HUES6 (cell line): ENCODE measurements at regions not wholly inside any gene's neighbourhood (a gene's known extent, or its start where the extent isn't known, plus 50 kb on each side); places are given as distances from the start of the nearest gene placed in this dataset.

Experiments used
- H3K27ac ChIP-seq: 2 replicates; pipeline ENCODE4 v1.7.0; 2013; ENCODE audit warnings: low read depth, mild to moderate bottlenecking, low read length, inconsistent platforms
- H3K27me3 ChIP-seq: 2 replicates; pipeline ENCODE4 v1.6.1; 2013; ENCODE audit warnings: low read length; ENCODE audit not compliant: control insufficient read depth, insufficient read depth
- H3K36me3 ChIP-seq: 2 replicates; pipeline ENCODE4 v1.6.1; 2013; ENCODE audit warnings: low read length; ENCODE audit not compliant: control insufficient read depth, insufficient read depth
- H3K4me1 ChIP-seq: 2 replicates; pipeline ENCODE4 v1.6.1; 2013; ENCODE audit warnings: low read length; ENCODE audit not compliant: control insufficient read depth, insufficient read depth
- H3K4me3 ChIP-seq: 2 replicates; pipeline ENCODE4 v1.5.1; 2013; ENCODE audit warnings: low read depth, low read length
- H3K9ac ChIP-seq: one replicate; pipeline ENCODE4 v1.6.1; 2013; ENCODE audit warnings: mild to moderate bottlenecking, low read length
- H3K9me3 ChIP-seq: 2 replicates; pipeline ENCODE4 v1.6.1; 2013; ENCODE audit warnings: low read depth, low read length; ENCODE audit not compliant: control insufficient read depth, insufficient read depth

DNA sequence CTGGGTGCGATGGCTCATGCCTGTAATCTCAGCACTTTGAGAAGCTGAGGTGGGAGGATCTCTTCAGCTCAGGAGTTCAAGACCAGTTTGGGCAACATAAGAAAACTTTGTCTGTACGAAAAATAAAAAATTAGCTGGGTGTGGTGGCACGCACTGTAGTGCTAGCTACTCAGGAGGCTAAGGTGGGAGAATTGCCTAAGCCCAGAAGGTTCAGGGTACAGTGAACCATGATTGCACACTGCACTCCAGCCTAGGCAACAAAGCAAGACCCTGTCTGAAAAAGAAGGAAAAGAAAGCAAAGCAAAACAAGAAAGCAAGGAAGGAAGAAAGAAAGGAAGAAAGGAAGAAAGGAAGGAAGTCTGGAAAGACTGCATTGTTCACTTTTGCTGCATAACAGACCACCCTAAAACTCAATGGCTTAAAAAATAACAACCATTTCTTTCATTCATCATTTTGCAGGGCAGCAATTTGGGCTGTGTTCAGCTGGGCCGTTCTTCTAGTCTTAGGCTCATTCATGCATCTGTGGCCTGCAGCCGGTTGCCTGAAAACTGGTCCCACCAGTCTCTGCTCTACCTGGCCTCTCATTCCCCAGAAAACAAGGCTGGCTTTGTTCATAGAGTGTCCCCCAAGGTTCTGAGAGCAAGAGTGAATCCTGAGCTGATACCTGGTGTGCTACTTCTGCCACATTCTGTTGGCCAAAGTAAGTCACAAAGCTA, 82.4 kb upstream of the MIER3 start:
- Histone ChIP-seq H3K9me3 (no peaks in the 10 kb centered on the region), H3K27me3 (no peaks in the 10 kb centered on the region), H3K4me3 (no peak overlapping the region), H3K27ac (no peak overlapping the region), H3K9ac (no peak overlapping the region), H3K4me1 (peaks cover 3% of the 10 kb centered on the region; the same call in 1 of the 2 replicates), H3K36me3 (no peaks in the 10 kb centered on the region)

DNA sequence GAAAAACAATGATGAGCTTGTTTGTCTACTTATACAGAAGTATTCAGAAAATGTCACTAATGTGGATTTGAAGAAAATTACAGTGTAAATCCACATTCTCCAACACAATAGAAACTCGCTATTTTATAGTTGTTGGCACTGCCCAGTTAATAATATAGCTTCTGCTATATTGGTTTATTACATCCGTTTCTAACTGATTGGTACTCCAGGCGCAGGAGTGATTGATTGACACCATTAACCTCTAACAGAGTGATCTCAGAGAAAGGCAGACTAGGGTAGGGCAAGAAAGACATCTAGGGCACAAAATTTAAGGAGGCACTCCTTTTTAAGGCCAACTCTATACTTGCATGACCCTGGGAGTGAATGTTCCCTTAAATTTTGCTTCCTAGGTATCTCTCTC, 84.0 kb upstream of the MIER3 start:
- Histone ChIP-seq H3K4me3 (no peak overlapping the region), H3K9me3 (no peaks in the 10 kb centered on the region), H3K36me3 (no peaks in the 10 kb centered on the region), H3K9ac (no peak overlapping the region), H3K27ac (no peak overlapping the region), H3K4me1 (peaks cover 3% of the 10 kb centered on the region; the same call in 1 of the 2 replicates), H3K27me3 (no peaks in the 10 kb centered on the region)

DNA sequence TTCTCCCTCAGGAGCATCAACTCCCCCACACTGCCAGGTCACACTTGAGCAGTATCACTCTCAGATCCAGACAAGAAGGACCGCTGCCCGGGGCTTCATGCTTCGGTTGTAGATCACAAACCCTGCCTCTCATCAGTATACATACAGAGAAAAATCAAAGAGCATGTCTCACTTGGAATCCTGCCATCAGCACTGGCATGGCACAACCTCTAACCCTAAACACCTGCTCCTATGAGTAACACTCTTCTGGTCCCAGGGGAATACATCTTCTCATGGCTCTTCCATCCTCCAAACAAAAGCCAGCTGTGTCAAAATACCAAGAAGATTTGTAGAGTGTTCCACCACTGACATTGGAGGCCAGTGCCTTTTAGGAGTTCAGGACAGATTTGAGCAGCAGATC, 84.8 kb upstream of the MIER3 start:
- Histone ChIP-seq H3K9me3 (no peaks in the 10 kb centered on the region), H3K27me3 (no peaks in the 10 kb centered on the region), H3K4me3 (no peak overlapping the region), H3K27ac (no peak overlapping the region), H3K9ac (no peak overlapping the region), H3K4me1 (peaks cover 3% of the 10 kb centered on the region; the same call in 1 of the 2 replicates), H3K36me3 (no peaks in the 10 kb centered on the region)

DNA sequence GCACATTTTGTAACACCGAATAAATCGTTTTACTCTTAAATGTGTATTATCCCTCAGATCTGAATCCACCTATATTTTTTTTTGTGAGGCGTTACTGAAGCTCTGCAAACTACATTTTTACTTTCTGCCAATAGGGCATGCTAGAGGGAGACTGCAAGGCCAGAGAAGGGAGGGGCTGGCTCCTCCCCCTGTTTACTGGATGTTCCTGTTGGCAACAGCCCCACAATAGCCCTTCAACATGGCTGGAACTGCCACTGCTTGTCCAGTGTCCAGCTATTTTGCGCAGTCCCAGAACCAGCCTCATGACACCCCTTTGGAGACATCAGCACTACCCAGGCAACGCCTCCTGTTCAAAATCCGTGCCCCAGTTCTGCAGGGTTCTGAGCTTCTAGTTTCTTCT, 85.4 kb upstream of the MIER3 start:
- no peaks in the 10 kb centered on the region for H3K36me3 ChIP-seq
- H3K27me3 ChIP-seq = no peaks in the 10 kb centered on the region
- peaks cover 3% of the 10 kb centered on the region; the same call in 1 of the 2 replicates for H3K4me1 ChIP-seq
- H3K9me3 ChIP-seq = no peaks in the 10 kb centered on the region
- H3K9ac ChIP-seq = no peak overlapping the region
- no peak overlapping the region for H3K4me3 ChIP-seq
- no peak overlapping the region for H3K27ac ChIP-seq

DNA sequence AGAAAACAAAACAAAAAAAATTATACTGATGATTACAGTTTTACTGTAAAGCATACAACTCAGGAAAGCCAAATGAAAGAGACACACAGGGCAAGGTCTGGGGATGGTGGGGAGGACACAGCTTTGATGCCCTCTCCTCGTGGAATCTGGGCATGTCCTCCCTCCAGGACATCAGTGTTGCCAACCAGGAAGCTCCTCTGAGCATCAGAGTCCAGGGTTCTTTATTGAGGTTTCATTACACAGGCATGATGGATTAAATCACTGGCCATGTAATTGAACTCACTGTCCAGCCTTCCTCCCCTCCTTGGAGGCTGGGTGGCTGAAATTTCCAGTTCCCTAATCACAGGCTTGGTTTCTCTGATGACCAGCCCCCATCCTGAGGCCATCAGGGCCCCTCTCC, 89.6 kb upstream of the MIER3 start:
- Histone ChIP-seq H3K9me3 (no peaks in the 10 kb centered on the region), H3K9ac (no peak overlapping the region), H3K27ac (no peak overlapping the region), H3K36me3 (no peaks in the 10 kb centered on the region), H3K27me3 (no peaks in the 10 kb centered on the region), H3K4me1 (peaks cover 3% of the 10 kb centered on the region; the same call in 1 of the 2 replicates), H3K4me3 (no peak overlapping the region)

DNA sequence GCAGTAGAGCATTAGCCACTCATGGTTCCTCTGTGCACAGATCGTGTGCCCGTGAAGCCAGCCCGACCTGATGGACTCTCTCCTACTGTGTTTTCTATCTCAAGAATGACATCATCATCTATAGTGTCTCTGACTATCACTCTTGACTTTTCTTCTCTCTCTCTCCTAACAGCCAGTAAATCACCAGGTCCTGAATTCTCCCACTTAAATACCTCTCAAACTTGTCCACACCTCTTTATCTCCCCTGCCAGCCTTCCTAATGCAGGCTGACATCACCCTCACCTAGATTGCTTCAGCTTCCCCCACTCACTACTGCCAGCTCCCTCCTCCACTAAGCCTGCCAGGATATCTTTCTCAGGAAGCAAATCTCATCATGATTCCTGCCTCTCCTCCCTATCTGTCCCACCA, 90.6 kb upstream of the MIER3 start:
- H3K36me3 ChIP-seq = no peaks in the 10 kb centered on the region

DNA sequence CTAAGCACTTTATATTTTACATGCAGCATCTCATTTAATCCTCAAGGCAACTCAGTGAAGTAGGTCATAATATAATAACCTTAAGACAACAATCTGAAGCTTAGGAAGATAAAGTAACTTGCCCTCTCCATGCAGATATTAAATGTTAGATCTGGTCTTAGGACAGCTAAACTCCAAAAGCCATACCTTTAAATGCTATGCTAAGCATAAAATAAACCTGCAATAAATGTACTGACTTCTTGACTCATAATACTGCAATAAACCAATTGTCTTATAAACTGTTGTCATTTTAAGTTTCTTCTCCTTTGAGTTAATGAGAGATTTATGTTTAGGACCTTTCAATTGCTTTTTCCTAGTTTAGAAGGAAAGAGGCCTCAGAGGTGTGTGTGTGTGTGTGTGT, 102.2 kb upstream of the MIER3 start:
- Histone ChIP-seq H3K9ac (no peak overlapping the region), H3K9me3 (no peaks in the 10 kb centered on the region), H3K36me3 (no peaks in the 10 kb centered on the region), H3K27ac (no peak overlapping the region), H3K27me3 (no peaks in the 10 kb centered on the region), H3K4me1 (peaks cover 5% of the 10 kb centered on the region; the same call in 1 of the 2 replicates), H3K4me3 (no peak overlapping the region)

More for the DNA sequence above, 90.6 kb upstream of the MIER3 start:
- Histone ChIP-seq H3K9ac (no peak overlapping the region), H3K27me3 (no peaks in the 10 kb centered on the region), H3K4me1 (peaks cover 1% of the 10 kb centered on the region; the same call in 1 of the 2 replicates), H3K27ac (no peak overlapping the region), H3K9me3 (no peaks in the 10 kb centered on the region), H3K4me3 (no peak overlapping the region)

DNA sequence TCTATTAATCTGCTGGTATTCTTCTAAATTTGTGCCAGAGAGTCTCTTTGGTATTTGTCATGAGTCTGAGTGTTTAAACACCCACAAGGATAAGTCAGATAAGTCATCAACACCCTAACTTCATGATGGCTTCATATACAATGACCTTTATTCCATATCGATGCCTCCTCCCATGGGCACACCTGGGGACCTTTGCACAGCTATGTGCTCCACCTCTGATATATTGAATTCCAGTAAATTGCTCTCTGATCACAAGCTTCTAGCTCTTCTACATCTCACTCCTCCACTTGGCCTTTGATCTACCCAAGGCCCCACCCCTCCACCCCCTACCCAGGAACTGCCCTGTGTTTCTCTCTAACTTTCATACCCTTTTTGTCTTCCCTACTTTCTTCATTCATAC, 102.7 kb upstream of the MIER3 start:
- Histone ChIP-seq H3K9me3 (no peaks in the 10 kb centered on the region), H3K27me3 (no peaks in the 10 kb centered on the region), H3K36me3 (no peaks in the 10 kb centered on the region), H3K4me3 (no peak overlapping the region), H3K4me1 (peaks cover 5% of the 10 kb centered on the region; the same call in 1 of the 2 replicates), H3K9ac (no peak overlapping the region), H3K27ac (no peak overlapping the region)

DNA sequence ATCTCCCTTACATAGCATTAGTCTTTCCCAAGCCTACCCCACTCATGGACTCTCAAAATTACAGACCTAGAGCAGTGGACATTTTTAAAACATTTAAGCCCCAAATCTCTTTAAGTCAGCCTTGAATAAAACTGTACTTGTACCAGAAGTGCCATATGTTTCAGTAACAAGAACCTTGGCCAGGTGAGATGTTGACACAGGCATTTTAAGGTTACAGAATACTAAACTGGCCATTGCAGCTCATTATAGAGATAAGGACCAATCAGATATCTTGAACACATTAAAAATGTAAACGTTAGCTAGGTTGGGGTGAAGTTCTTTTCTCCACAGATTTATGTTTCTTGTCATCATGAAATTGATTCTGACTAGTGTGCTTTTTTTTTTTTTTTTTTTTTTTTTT, 103.8 kb upstream of the MIER3 start:
- H3K4me1 ChIP-seq = peaks cover 5% of the 10 kb centered on the region; the same call in 1 of the 2 replicates
- no peak overlapping the region for H3K4me3 ChIP-seq
- H3K36me3 ChIP-seq = no peaks in the 10 kb centered on the region
- H3K9me3 ChIP-seq = no peaks in the 10 kb centered on the region
- H3K27ac ChIP-seq = no peak overlapping the region
- no peaks in the 10 kb centered on the region for H3K27me3 ChIP-seq
- no peak overlapping the region for H3K9ac ChIP-seq

DNA sequence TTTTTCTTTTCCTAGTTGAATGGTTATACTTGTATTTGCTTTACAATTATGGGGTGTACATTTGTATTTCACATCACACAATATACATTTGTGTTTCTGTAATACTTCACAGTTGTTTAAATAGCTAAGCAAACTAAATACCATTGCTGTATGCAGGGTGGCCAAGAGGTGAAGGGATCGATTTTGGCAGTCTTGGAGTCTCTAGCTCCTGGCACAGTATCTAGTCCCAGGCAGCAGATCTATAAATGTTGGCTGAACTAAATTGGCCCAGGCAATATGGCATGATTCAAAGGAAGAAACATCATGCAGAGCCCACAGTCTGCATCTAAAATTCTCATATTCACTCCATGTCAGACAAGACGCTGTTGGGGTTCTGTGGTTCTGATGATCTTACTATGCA, 110.1 kb upstream of the GPBP1 start:
- H3K4me1 ChIP-seq = no peaks in the 10 kb centered on the region
- no peaks in the 10 kb centered on the region for H3K27me3 ChIP-seq
- no peak overlapping the region for H3K4me3 ChIP-seq

DNA sequence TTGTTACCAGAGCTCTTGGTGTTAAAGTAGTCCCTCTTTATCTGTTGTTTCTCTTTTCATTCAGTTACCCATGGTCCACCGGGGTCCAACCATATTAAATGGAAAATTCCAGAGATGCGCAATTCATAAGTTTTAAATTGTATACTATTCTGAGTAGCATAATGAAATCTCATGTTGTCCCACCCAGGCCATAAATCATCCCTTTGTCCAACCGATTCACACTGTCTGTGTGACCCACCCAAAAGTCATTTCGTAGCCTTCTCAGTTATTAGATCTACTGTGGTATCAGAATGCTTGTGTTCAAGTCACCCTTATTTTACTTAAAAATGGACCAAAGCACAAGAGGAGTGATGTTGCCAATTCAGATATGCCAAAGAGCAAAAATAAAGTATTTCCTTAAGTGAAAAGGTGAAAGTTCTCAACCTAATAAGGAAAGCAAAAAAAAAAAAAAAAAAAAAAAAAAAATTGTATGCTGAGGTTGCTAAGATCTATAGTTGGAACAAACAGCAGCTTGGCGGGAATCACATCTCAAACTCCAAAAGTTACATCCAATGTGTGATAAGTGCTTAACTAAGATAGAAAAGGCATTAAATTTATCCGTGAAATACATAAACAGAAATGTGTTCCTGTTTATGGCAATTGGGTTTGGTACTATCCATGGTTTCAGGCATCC, 106.8 kb upstream of the GPBP1 start:
- H3K27me3 ChIP-seq = no peaks in the 10 kb centered on the region

More for the DNA sequence above, 110.1 kb upstream of the GPBP1 start:
- Histone ChIP-seq H3K27ac (no peak overlapping the region), H3K9me3 (no peaks in the 10 kb centered on the region), H3K36me3 (no peaks in the 10 kb centered on the region), H3K9ac (no peak overlapping the region)

More for the DNA sequence above, 106.8 kb upstream of the GPBP1 start:
- Histone ChIP-seq H3K4me1 (peaks cover 2% of the 10 kb centered on the region), H3K9me3 (peaks cover 15% of the 10 kb centered on the region), H3K27ac (no peak overlapping the region), H3K4me3 (no peak overlapping the region), H3K9ac (no peak overlapping the region), H3K36me3 (no peaks in the 10 kb centered on the region)
